ENCODE measurements at regions not wholly inside any gene's neighbourhood (a gene's known extent, or its start where the extent isn't known, plus 50 kb on each side); places are given as distances from the start of the nearest gene placed in this dataset.

GRCh38 chr9:27747450-27747849 lies 174.2 kb upstream of the C9orf72 start (continued):
- TF ChIP-seq ZNF362 (CRISPR knock-in tag; IDR thresholded peaks at IDR 0.05; ENCODE audit: borderline replicate concordance): no peak

GRCh38 chr9:27749838-27750237 lies 176.6 kb upstream of the C9orf72 start:
- ChIA-PET CTCF (ENCODE audit: low intra/inter-chr PET ratio, low total read pairs) (no interaction called here), POLR2A (no interaction called here)
- in situ Hi-C loops (cut with HindIII; ENCODE audit: extremely low pct_ligation_motif_present, low pct_unique_long_range_greater_than_20kb): no loop called here
- Histone ChIP-seq H3K4me2 (ENCODE audit: low read depth, low read length) (no peak overlapping the region), H3K4me3 (replicated peaks in 1 of 3; ENCODE audit: insufficient read depth in 1 of 3, low read depth in 2 of 3, low read length in 3 of 3) (no peak overlapping the region), H3K79me2 (ENCODE audit: insufficient read depth, low read length) (no peaks in the 10 kb centered on the region), H3K9me3 (ENCODE audit: low read length) (no peaks in the 10 kb centered on the region), H3K27me3 (ENCODE audit: control insufficient read depth in 1 of 2, insufficient read depth in 2 of 2, low read length in 2 of 2) (no peaks in the 10 kb centered on the region), H4K20me1 (ENCODE audit: insufficient read depth, low read length) (no peaks in the 10 kb centered on the region), H2AFZ (ENCODE audit: low read length) (no peak overlapping the region), H3K36me3 (replicated peaks in 1 of 2; ENCODE audit: control insufficient read depth in 1 of 2, insufficient read depth in 2 of 2, low read length in 2 of 2) (no peaks in the 10 kb centered on the region), H3K4me1 (ENCODE audit: insufficient read depth, low read length) (no peaks in the 10 kb centered on the region), H3K9ac (ENCODE audit: insufficient read depth, low read depth, low read length) (no peak overlapping the region), H3K27ac (ENCODE audit: extremely low read length, insufficient read depth, low read length) (no peak overlapping the region)
- 30% methylated on average over 2 of the region's 2 CpGs for WGBS (ENCODE audit: low lambda C conversion rate)
- BruUV-seq (replicated peaks): no TSS peak
- TF ChIP-seq GATA4 (IDR thresholded peaks at IDR 0.05; ENCODE audit: borderline replicate concordance, low read depth): no peak
- TF ChIP-seq ZNF850 (CRISPR knock-in tag; conservative IDR thresholded peaks at IDR 0.05): no peak
- TF ChIP-seq ZKSCAN1 (IDR thresholded peaks at IDR 0.05; ENCODE audit: low read length): no peak
- no peak for TF ChIP-seq ZNF460 (CRISPR knock-in tag; IDR thresholded peaks at IDR 0.05; ENCODE audit: borderline replicate concordance)
- TF ChIP-seq SIN3A (IDR thresholded peaks at IDR 0.05; ENCODE audit: borderline replicate concordance, low read depth, low read length): no peak
- no peak for TF ChIP-seq MIER3 (CRISPR knock-in tag; IDR thresholded peaks at IDR 0.05; ENCODE audit: borderline replicate concordance)
- no peak for TF ChIP-seq DPF2 (CRISPR knock-in tag; IDR thresholded peaks at IDR 0.05; ENCODE audit: borderline replicate concordance, low read depth)
- TF ChIP-seq ZNF75D (CRISPR knock-in tag; IDR thresholded peaks at IDR 0.05; ENCODE audit: borderline replicate concordance): no peak
- no peak for TF ChIP-seq HNF1B (CRISPR knock-in tag; IDR thresholded peaks at IDR 0.05)
- TF ChIP-seq ZFP41 (CRISPR knock-in tag; IDR thresholded peaks at IDR 0.05; ENCODE audit: borderline replicate concordance): no peak
- no peak for TF ChIP-seq KDM5B (CRISPR knock-in tag; IDR thresholded peaks at IDR 0.05; ENCODE audit: borderline replicate concordance)
- TF ChIP-seq ZNF678 (CRISPR knock-in tag; IDR thresholded peaks at IDR 0.05): no peak
- TF ChIP-seq ZNF18 (CRISPR knock-in tag; IDR thresholded peaks at IDR 0.05; ENCODE audit: insufficient replicate concordance): no peak
- TF ChIP-seq AGO2 (optimal IDR thresholded peaks at IDR 0.05; ENCODE audit: low read depth, low read length): no peak
- TF ChIP-seq ZC3H13 (CRISPR knock-in tag; IDR thresholded peaks at IDR 0.05): no peak
- no peak for TF ChIP-seq ZNF260 (CRISPR knock-in tag; IDR thresholded peaks at IDR 0.05; ENCODE audit: borderline replicate concordance, low read depth)
- DNase-seq (ENCODE audit: low spot score) (no peak), ATAC-seq (no peak), FAIRE-seq (no peak)
- intact Hi-C loops (cut with micrococcal nuclease; ENCODE audit: unreplicated experiment): loop anchor here (5.0 kb wide), 1 partner anchor 1227 kb away; no protein-coding TSS in a partner anchor
